Ascending aorta (tissue), 2 donors: ENCODE measurements at regions not wholly inside any gene's neighbourhood (a gene's known extent, or its start where the extent isn't known, plus 50 kb on each side); places are given as distances from the start of the nearest gene placed in this dataset.

Experiments
- DNase-seq, 2 donors: peaks; one replicate each; pipeline ENCODE4 v3.0.0-alpha.2; 2019; ENCODE audit warnings: low spot score in 2 of 2
- H3K27ac ChIP-seq, 2 donors: fragments of 200-600 bp; sonication (generic); one replicate each; pipeline ENCODE4 v1.5.1; 2016 to 2017; ENCODE audit warnings: mild to moderate bottlenecking in 1 of 2
- H3K27me3 ChIP-seq: fragments of 200-600 bp; sonication (generic); one replicate; pipeline ENCODE4 v1.5.1; 2017
- H3K36me3 ChIP-seq, 2 donors: fragments of 200-600 bp; sonication (generic); one replicate each; pipeline ENCODE4 v1.5.1; 2016
- H3K4me1 ChIP-seq, 2 donors: fragments of 200-600 bp; sonication (generic); one replicate each; pipeline ENCODE4 v1.5.1; 2016 to 2017; ENCODE audit warnings: mild to moderate bottlenecking in 1 of 2
- H3K4me3 ChIP-seq, 2 donors: fragments of 200-600 bp; sonication (generic); one replicate each; pipeline ENCODE4 v1.5.1; 2016 to 2017; ENCODE audit warnings: mild to moderate bottlenecking in 1 of 2
- H3K9me3 ChIP-seq, 2 donors: fragments of 200-600 bp; sonication (generic); one replicate each; pipeline ENCODE4 v1.5.1; 2016
- CTCF ChIP-seq, 3 experiments: fragments of 200-600 bp in 2 of 3; fragments of 450-650 bp in 1 of 3; sonication (generic) in 2 of 3; IDR thresholded peaks; one replicate each; pipeline ENCODE4 v1.5.1; 2016 to 2019; ENCODE audit warnings: antibody characterized with exemption in 3 of 3, mild to moderate bottlenecking in 1 of 3, moderate library complexity in 1 of 3
- intact Hi-C: fragments of 100-400 bp; cut with DNase I; formaldehyde crosslinking; loops from one replicate; pipeline ENCODE4 v1.15.1; 2023

DNA sequence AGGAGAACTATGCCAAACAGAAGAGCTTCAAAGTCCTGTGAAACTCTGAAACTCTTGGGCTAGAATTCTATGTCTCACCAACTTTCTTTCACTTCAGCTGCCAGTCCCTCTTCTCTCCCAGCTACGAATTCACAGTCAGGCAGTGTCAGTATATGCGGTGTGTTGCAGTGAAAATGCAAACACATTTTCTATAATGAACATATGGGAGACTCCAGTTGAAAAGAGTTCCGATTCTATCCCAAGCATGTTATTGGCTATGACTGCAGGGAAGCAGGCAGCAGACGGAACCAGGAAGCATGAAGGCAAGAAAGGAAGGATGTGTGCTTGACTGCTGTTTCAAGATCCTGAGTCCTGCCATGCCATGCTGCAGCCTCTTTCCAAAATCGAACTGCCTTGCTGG is 515.7 kb upstream of the TLE4 start:
- Histone ChIP-seq H3K36me3 (no peaks in the 10 kb centered on the region), H3K9me3 (no peaks in the 10 kb centered on the region), H3K27ac (no peak overlapping the region), H3K27me3 (no peaks in the 10 kb centered on the region), H3K4me1 (no peaks in the 10 kb centered on the region), H3K4me3 (no peak overlapping the region)
- TF ChIP-seq CTCF (IDR thresholded peaks at IDR 0.05), result no peak
- no peak for DNase-seq
- intact Hi-C loops, result no loop called here

GRCh38 chr9:79057576-79057975 is 514.2 kb upstream of the TLE4 start:
- DNase-seq, result no peak
- Histone ChIP-seq H3K27ac (no peak overlapping the region), H3K36me3 (no peaks in the 10 kb centered on the region), H3K4me3 (no peak overlapping the region), H3K27me3 (no peaks in the 10 kb centered on the region), H3K9me3 (no peaks in the 10 kb centered on the region), H3K4me1 (no peaks in the 10 kb centered on the region)
- intact Hi-C loops, result no loop called here
- TF ChIP-seq CTCF (IDR thresholded peaks at IDR 0.05), result no peak

DNA sequence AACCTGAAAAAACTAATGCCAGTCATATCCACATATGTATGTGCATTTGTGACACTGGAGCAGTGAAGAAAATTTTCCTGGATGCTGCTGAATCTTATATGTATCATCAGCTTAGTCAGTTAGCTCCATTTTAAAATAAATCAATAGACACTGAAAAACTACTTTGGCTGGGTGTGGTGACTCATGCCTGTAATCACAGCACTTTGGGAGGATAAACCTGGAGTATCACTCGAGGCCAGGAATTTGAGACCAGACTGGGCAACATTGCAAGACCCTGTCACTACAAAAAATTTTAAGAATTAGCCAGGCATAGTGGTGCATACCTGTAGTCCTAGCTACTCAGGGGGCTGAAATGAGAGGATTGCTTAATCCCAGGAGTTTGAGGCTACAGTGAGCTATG is 511.0 kb upstream of the TLE4 start:
- H3K27ac ChIP-seq, result no peak overlapping the region
- no peaks in the 10 kb centered on the region for H3K27me3 ChIP-seq
- no peak overlapping the region for H3K4me3 ChIP-seq
- no peaks in the 10 kb centered on the region for H3K9me3 ChIP-seq
- no peak for DNase-seq
- H3K4me1 ChIP-seq, result no peaks in the 10 kb centered on the region
- no peaks in the 10 kb centered on the region for H3K36me3 ChIP-seq
- intact Hi-C loops, result no loop called here
- no peak for TF ChIP-seq CTCF (IDR thresholded peaks at IDR 0.05)

DNA sequence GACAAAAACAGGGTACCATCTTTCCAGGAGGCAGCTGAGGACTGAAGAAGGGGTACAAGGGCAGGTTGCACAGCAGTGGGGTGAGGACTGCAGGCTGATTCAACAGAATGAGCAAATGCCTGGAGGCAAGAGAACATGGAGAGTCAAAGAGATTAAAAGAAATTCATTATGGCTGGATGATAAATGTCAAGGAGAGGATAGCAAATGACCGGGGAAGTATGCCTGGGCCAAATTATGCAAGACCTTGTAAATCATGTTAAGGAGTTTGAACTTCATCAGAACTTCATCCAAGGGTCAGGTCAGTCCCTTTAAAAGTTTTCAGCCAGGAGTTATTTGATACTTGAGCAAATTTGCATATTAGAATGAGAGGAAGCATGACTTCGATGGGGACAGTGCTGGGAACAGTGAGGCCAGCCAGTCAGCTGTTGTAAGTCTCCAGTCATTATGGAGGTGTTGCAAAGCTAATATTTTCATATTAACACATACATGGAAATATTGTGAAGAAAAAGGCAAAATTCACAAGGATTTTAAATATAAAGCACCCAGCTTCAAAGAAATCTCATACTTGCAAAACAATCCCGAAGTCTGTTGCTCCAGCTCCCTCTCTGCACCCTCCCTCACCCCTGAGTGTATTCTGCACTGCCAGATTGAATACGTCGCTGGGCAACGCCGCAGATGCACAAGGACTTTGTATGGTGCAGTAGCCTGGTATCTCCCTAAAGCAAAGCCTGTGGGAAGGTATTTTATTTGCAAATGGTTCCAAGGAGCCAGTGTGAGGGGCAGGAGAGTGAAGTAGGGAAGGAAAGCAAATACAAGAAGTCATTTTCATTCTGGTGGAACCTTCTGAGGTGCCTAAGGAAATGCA is 509.8 kb upstream of the TLE4 start:
- H3K27me3 ChIP-seq, result no peaks in the 10 kb centered on the region
- TF ChIP-seq CTCF (IDR thresholded peaks at IDR 0.05), result no peak
- H3K9me3 ChIP-seq, result no peaks in the 10 kb centered on the region
- H3K4me3 ChIP-seq, result no peak overlapping the region
- intact Hi-C loops, result no loop called here
- H3K4me1 ChIP-seq, result no peaks in the 10 kb centered on the region
- H3K36me3 ChIP-seq, result no peaks in the 10 kb centered on the region
- no peak for DNase-seq
- H3K27ac ChIP-seq, result no peak overlapping the region

GRCh38 chr9:79073201-79073600 is 498.6 kb upstream of the TLE4 start:
- no peak for DNase-seq
- intact Hi-C loops, result no loop called here
- Histone ChIP-seq H3K4me3 (no peak overlapping the region), H3K27me3 (no peaks in the 10 kb centered on the region), H3K36me3 (no peaks in the 10 kb centered on the region), H3K27ac (no peak overlapping the region), H3K9me3 (no peaks in the 10 kb centered on the region), H3K4me1 (no peaks in the 10 kb centered on the region)
- TF ChIP-seq CTCF (IDR thresholded peaks at IDR 0.05), result no peak
